H9 (cell line): ENCODE measurements at regions not wholly inside any gene's neighbourhood (a gene's known extent, or its start where the extent isn't known, plus 50 kb on each side); places are given as distances from the start of the nearest gene placed in this dataset.

ENCODE experiments used
- DNase-seq: peaks from one replicate; pipeline ENCODE4 v3.0.0-alpha.2; 2017
- H2AFZ ChIP-seq: one replicate; pipeline ENCODE4 v1.6.1; 2013; ENCODE audit warnings: mild to moderate bottlenecking, low read length, control low read depth, moderate library complexity
- H2AK5ac ChIP-seq: 2 replicates; pipeline ENCODE4 v1.6.1; 2013; ENCODE audit warnings: low read length, control low read depth, mixed read lengths; ENCODE audit not compliant: insufficient read length
- H2BK120ac ChIP-seq: one replicate; pipeline ENCODE4 v1.6.1; 2013; ENCODE audit warnings: low read depth, mild to moderate bottlenecking, low read length, control low read depth, inconsistent platforms; ENCODE audit not compliant: poor library complexity, severe bottlenecking
- H2BK12ac ChIP-seq: 2 replicates; pipeline ENCODE4 v1.6.1; 2013; ENCODE audit warnings: low read length, control low read depth, mixed read lengths, low read depth; ENCODE audit not compliant: insufficient read length
- H2BK15ac ChIP-seq: 2 replicates; pipeline ENCODE4 v1.6.1; 2013; ENCODE audit warnings: low read depth, low read length, control low read depth
- H2BK20ac ChIP-seq: one replicate; pipeline ENCODE4 v1.6.1; 2013; ENCODE audit warnings: low read depth, mild to moderate bottlenecking, low read length, control low read depth, inconsistent platforms; ENCODE audit not compliant: poor library complexity, severe bottlenecking
- H2BK5ac ChIP-seq: 2 replicates; pipeline ENCODE4 v1.6.1; 2013; ENCODE audit warnings: low read length, control low read depth, mixed read lengths; ENCODE audit not compliant: insufficient read length
- H3K14ac ChIP-seq: 2 replicates; pipeline ENCODE4 v1.6.1; 2013; ENCODE audit warnings: low read length, control low read depth; ENCODE audit not compliant: insufficient read depth
- H3K18ac ChIP-seq: 2 replicates; pipeline ENCODE4 v1.6.1; 2013; ENCODE audit warnings: low read depth, mild to moderate bottlenecking, mixed read lengths, low read length, control low read depth; ENCODE audit not compliant: insufficient read length
- H3K23ac ChIP-seq: 2 replicates; pipeline ENCODE4 v1.6.1; 2013; ENCODE audit warnings: low read length, control low read depth, mixed read lengths, low read depth; ENCODE audit not compliant: insufficient read length
- H3K23me2 ChIP-seq: 2 replicates; pipeline ENCODE4 v1.6.1; 2013; ENCODE audit warnings: low read depth, mild to moderate bottlenecking, mixed read lengths, low read length, control low read depth; ENCODE audit not compliant: insufficient read length, poor library complexity, severe bottlenecking
- H3K27ac ChIP-seq: 2 replicates; pipeline ENCODE4 v1.5.1; 2013; ENCODE audit warnings: low read length, control low read depth, mixed read lengths, low read depth; ENCODE audit not compliant: insufficient read length
- H3K27me3 ChIP-seq: 2 replicates; pipeline ENCODE4 v1.6.1; 2013; ENCODE audit warnings: low read length, control low read depth, inconsistent platforms; ENCODE audit not compliant: insufficient read depth
- H3K4ac ChIP-seq: 2 replicates; pipeline ENCODE4 v1.6.1; 2013; ENCODE audit warnings: low read depth, mild to moderate bottlenecking, control low read depth, inconsistent platforms, low read length, moderate library complexity
- H3K4me1 ChIP-seq: 2 replicates; pipeline ENCODE4 v1.6.1; 2013; ENCODE audit warnings: low read length, control low read depth, inconsistent platforms; ENCODE audit not compliant: insufficient read depth
- H3K4me2 ChIP-seq: 2 replicates; pipeline ENCODE4 v1.6.1; 2013; ENCODE audit warnings: low read length, control low read depth, mixed read lengths; ENCODE audit not compliant: insufficient read length, insufficient read depth
- H3K56ac ChIP-seq: 2 replicates; pipeline ENCODE4 v1.6.1; 2013; ENCODE audit warnings: low read depth, mild to moderate bottlenecking, mixed read lengths, low read length, control low read depth; ENCODE audit not compliant: insufficient read length
- H3K79me1 ChIP-seq: 2 replicates; pipeline ENCODE4 v1.6.1; 2013; ENCODE audit warnings: low read depth, mild to moderate bottlenecking, moderate library complexity, low read length, control low read depth, inconsistent platforms; ENCODE audit not compliant: insufficient read depth, poor library complexity, severe bottlenecking
- H3K79me2 ChIP-seq: 2 replicates; pipeline ENCODE4 v1.6.1; 2013; ENCODE audit warnings: low read length, control low read depth, inconsistent platforms; ENCODE audit not compliant: insufficient read depth
- H3K9ac ChIP-seq: 2 replicates; pipeline ENCODE4 v1.6.1; 2013; ENCODE audit warnings: low read length, control low read depth, mixed read lengths; ENCODE audit not compliant: insufficient read length; ENCODE audit errors: extremely low read depth
- H3K9me3 ChIP-seq: one replicate; pipeline ENCODE4 v1.6.1; 2013; ENCODE audit warnings: low read depth, low read length, inconsistent platforms; ENCODE audit not compliant: control insufficient read depth
- H3T11ph ChIP-seq: one replicate; pipeline ENCODE4 v1.6.1; 2013; ENCODE audit warnings: mild to moderate bottlenecking, low read length, control low read depth, inconsistent platforms
- H4K20me1 ChIP-seq: one replicate; pipeline ENCODE4 v1.6.1; 2013; ENCODE audit not compliant: control insufficient read depth, insufficient read length, insufficient read depth
- H4K5ac ChIP-seq: 2 replicates; pipeline ENCODE4 v1.6.1; 2013; ENCODE audit warnings: low read depth, mild to moderate bottlenecking, mixed read lengths, low read length, control low read depth; ENCODE audit not compliant: insufficient read length
- H4K8ac ChIP-seq: replicated peaks from 2 replicates; pipeline ENCODE4 v1.6.1; 2013; ENCODE audit warnings: low read length, control low read depth, mixed read lengths, low read depth; ENCODE audit not compliant: insufficient read length
- H4K91ac ChIP-seq: 2 replicates; pipeline ENCODE4 v1.6.1; 2013; ENCODE audit warnings: low read depth, mild to moderate bottlenecking, moderate library complexity, mixed read lengths, low read length, control low read depth; ENCODE audit not compliant: insufficient read length
- H3K27ac Mint-ChIP-seq, 3 experiments: 2 replicates in 2 of 3; 3 replicates in 1 of 3; pipeline ENCODE4 v1.8.0; 2020 to 2021; ENCODE audit warnings: mixed read lengths in 3 of 3, mild to moderate bottlenecking in 1 of 3, moderate library complexity in 1 of 3
- H3K27me3 Mint-ChIP-seq: 2 replicates; pipeline ENCODE4 v1.8.0; 2021; ENCODE audit warnings: low read depth, mild to moderate bottlenecking, moderate library complexity, mixed read lengths
- H3K36me3 Mint-ChIP-seq, 3 experiments: 2 replicates in 2 of 3; 3 replicates in 1 of 3; pipeline ENCODE4 v1.8.0; 2020 to 2021; ENCODE audit warnings: low read depth in 3 of 3, mixed read lengths in 3 of 3; ENCODE audit not compliant: insufficient read depth in 1 of 3
- H3K4me1 Mint-ChIP-seq, 2 experiments: 2 replicates each; pipeline ENCODE4 v1.8.0; 2020; ENCODE audit warnings: mixed read lengths in 2 of 2
- H3K4me3 Mint-ChIP-seq, 2 experiments: 2 replicates in 1 of 2; 3 replicates in 1 of 2; pipeline ENCODE4 v1.8.0; 2020 to 2021; ENCODE audit warnings: mild to moderate bottlenecking in 2 of 2, mixed read lengths in 2 of 2, moderate library complexity in 1 of 2
- H3K9me3 Mint-ChIP-seq, 2 experiments: 2 replicates in 1 of 2; 3 replicates in 1 of 2; pipeline ENCODE4 v1.8.0; 2020; ENCODE audit warnings: mild to moderate bottlenecking in 2 of 2, mixed read lengths in 2 of 2, moderate library complexity in 1 of 2
- WGBS: extraction: QIAGEN DNeasy Blood & Tissue Kit; methylation state at CpG from one replicate; pipeline ENCODE4 v1.1.7; 2013; ENCODE audit warnings: missing lambda C conversion rate, low lambda C conversion rate, mixed read lengths; ENCODE audit not compliant: insufficient read length; ENCODE audit errors: extremely low coverage; 5-methylcytosine and 5-hydroxymethylcytosine counted together
- TF ChIP-seq, protein P1 (sequence below): fragments of 200-600 bp; sonication (generic); conservative IDR thresholded peaks from 3 replicates; pipeline ENCODE4 v1.8.0; 2021; ENCODE audit warnings: antibody characterized with exemption, mild to moderate bottlenecking

DNA sequence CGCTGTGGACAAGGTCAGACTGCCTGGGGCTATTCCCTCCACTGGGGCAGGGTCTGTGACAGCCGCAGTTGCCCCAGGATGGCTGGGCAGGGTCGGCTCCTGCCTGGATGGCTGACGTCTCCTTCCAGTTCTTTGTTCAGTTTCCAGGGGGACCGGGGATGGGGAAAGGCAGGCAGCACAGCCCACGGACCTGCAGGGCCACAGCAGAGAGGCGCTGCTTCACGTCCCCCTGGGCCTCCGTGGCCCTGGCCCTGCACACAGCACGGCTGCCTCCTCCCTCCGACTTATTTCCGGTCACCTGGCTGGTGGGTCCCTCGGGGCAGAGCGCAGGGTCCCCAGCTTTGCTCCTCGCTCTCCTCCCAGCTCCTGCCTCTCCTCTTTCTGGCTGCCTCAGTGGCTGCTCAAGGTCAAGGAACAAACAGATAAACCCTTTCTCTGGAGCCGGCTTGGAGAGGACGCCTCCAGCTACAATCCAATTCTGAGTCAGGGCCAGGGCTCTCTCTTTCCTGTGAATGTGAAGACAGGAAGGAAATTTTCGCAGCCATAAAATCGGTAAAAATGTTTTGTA lies 169.7 kb downstream of the C9orf50 start:
- H2AFZ ChIP-seq, result no peak overlapping the region
- no peak overlapping the region for H3K27ac ChIP-seq

More for the DNA sequence above, 169.7 kb downstream of the C9orf50 start:
- no peaks in the 10 kb centered on the region for H3K4me1 ChIP-seq
- no peak overlapping the region for H2AK5ac ChIP-seq
- no peak overlapping the region for H2BK120ac ChIP-seq
- H3K23ac ChIP-seq, result no peak overlapping the region
- no peaks in the 10 kb centered on the region for H3K9me3 ChIP-seq
- H4K20me1 ChIP-seq, result no peaks in the 10 kb centered on the region
- Mint-ChIP-seq H3K4me3 (no peak overlapping the region), H3K36me3 (no peaks in the 10 kb centered on the region), H3K4me1 (peaks cover 33 to 36% of the 10 kb centered on the region in 2 experiments), H3K27me3 (peaks cover 40% of the 10 kb centered on the region), H3K27ac (peak overlapping the region in 2 of 3 experiments; percentile 62 to 63; a peak in 1 of 7 replicates), H3K9me3 (no peaks in the 10 kb centered on the region; a peak in 2 of 5 replicates)
- H3K18ac ChIP-seq, result no peak overlapping the region
- H3K4me2 ChIP-seq, result no peak overlapping the region
- no CpG with 5 or more reads among the region's 19 CpGs for WGBS
- no peaks in the 10 kb centered on the region for H3K27me3 ChIP-seq
- TF ChIP-seq, protein P1, sequence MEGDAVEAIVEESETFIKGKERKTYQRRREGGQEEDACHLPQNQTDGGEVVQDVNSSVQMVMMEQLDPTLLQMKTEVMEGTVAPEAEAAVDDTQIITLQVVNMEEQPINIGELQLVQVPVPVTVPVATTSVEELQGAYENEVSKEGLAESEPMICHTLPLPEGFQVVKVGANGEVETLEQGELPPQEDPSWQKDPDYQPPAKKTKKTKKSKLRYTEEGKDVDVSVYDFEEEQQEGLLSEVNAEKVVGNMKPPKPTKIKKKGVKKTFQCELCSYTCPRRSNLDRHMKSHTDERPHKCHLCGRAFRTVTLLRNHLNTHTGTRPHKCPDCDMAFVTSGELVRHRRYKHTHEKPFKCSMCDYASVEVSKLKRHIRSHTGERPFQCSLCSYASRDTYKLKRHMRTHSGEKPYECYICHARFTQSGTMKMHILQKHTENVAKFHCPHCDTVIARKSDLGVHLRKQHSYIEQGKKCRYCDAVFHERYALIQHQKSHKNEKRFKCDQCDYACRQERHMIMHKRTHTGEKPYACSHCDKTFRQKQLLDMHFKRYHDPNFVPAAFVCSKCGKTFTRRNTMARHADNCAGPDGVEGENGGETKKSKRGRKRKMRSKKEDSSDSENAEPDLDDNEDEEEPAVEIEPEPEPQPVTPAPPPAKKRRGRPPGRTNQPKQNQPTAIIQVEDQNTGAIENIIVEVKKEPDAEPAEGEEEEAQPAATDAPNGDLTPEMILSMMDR, result no peak
- no peak overlapping the region for H3K56ac ChIP-seq
- H3K79me2 ChIP-seq, result no peaks in the 10 kb centered on the region
- no peaks in the 10 kb centered on the region for H3K23me2 ChIP-seq
- H3K79me1 ChIP-seq, result no peaks in the 10 kb centered on the region
- no peak overlapping the region for H4K8ac ChIP-seq
- H2BK5ac ChIP-seq, result no peak overlapping the region
- H4K91ac ChIP-seq, result no peak overlapping the region
- peak overlapping the region; percentile 49 for H3K14ac ChIP-seq
- H2BK12ac ChIP-seq, result no peak overlapping the region
- H4K5ac ChIP-seq, result no peak overlapping the region
- H3T11ph ChIP-seq, result no peak overlapping the region
- H2BK15ac ChIP-seq, result no peak overlapping the region; the same call in 1 of the 2 replicates
- no peak overlapping the region for H3K9ac ChIP-seq
- no peak overlapping the region for H3K4ac ChIP-seq
- H2BK20ac ChIP-seq, result no peak overlapping the region
- DNase-seq, result no peak
